ENCODE measurements at regions not wholly inside any gene's neighbourhood (a gene's known extent, or its start where the extent isn't known, plus 50 kb on each side); places are given as distances from the start of the nearest gene placed in this dataset.

DNA sequence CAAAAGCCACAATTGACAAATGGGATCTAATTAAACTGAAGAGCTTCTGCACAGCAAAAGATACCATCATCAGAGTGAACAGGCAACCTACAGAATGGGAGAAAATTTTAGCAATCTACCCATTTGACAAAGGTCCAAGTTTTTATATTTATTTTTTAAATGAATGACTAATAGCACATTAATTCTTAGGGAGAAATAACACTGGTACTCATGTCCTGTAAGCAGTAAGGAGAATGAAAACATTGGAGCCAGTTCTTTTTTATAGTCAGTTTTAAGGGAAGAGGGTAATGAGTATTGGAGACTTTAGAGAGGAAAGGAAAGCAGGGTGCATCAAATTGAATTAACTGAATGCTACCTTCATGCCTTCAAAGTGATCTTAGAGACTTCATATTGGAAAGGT, 404.7 kb upstream of the TGFBR2 start:
- TF ChIP-seq, protein P1, sequence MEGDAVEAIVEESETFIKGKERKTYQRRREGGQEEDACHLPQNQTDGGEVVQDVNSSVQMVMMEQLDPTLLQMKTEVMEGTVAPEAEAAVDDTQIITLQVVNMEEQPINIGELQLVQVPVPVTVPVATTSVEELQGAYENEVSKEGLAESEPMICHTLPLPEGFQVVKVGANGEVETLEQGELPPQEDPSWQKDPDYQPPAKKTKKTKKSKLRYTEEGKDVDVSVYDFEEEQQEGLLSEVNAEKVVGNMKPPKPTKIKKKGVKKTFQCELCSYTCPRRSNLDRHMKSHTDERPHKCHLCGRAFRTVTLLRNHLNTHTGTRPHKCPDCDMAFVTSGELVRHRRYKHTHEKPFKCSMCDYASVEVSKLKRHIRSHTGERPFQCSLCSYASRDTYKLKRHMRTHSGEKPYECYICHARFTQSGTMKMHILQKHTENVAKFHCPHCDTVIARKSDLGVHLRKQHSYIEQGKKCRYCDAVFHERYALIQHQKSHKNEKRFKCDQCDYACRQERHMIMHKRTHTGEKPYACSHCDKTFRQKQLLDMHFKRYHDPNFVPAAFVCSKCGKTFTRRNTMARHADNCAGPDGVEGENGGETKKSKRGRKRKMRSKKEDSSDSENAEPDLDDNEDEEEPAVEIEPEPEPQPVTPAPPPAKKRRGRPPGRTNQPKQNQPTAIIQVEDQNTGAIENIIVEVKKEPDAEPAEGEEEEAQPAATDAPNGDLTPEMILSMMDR (IDR thresholded peaks at IDR 0.05), result no peak
- TF ChIP-seq ZFX (IDR thresholded peaks at IDR 0.05; ENCODE audit: borderline replicate concordance), result no peak

Data from 22Rv1 (cell line).